Neural progenitor cell (in vitro differentiated cells): ENCODE measurements at regions not wholly inside any gene's neighbourhood (a gene's known extent, or its start where the extent isn't known, plus 50 kb on each side); places are given as distances from the start of the nearest gene placed in this dataset.
A peak's percentile ranks its signal among the peaks of the same experiment; 100 is the strongest.

Experiments used
- DNase-seq: peaks from one replicate; pipeline ENCODE4 v3.0.0-alpha.2; 2016; ENCODE audit warnings: low spot score
- H2AFZ ChIP-seq: fragments of 200-600 bp; sonication (generic); replicated peaks from 2 replicates; pipeline ENCODE4 v1.6.1; 2016; ENCODE audit warnings: antibody characterized with exemption
- H3F3A ChIP-seq: fragments of 200-600 bp; sonication (generic); 2 replicates; pipeline ENCODE4 v1.6.1; 2016; ENCODE audit warnings: antibody characterized with exemption, low read depth
- H3K27ac ChIP-seq: fragments of 200-600 bp; sonication (generic); 2 replicates; pipeline ENCODE4 v1.5.1; 2016; ENCODE audit warnings: mild to moderate bottlenecking
- H3K27me3 ChIP-seq: fragments of 200-600 bp; sonication (generic); 2 replicates; pipeline ENCODE4 v1.6.1; 2016; ENCODE audit warnings: mild to moderate bottlenecking, moderate library complexity
- H3K36me3 ChIP-seq: fragments of 200-600 bp; sonication (generic); 2 replicates; pipeline ENCODE4 v1.5.1; 2016
- H3K4me1 ChIP-seq: fragments of 200-600 bp; sonication (generic); 2 replicates; pipeline ENCODE4 v1.6.1; 2016; ENCODE audit warnings: mixed run types
- H3K4me2 ChIP-seq: fragments of 200-600 bp; sonication (generic); 2 replicates; pipeline ENCODE4 v1.6.1; 2016
- H3K4me3 ChIP-seq: fragments of 200-600 bp; sonication (generic); 2 replicates; pipeline ENCODE4 v1.5.1; 2016
- H3K79me2 ChIP-seq: fragments of 200-600 bp; sonication (generic); 2 replicates; pipeline ENCODE4 v1.6.1; 2016; ENCODE audit warnings: low read depth
- H3K9ac ChIP-seq: fragments of 200-600 bp; sonication (generic); 2 replicates; pipeline ENCODE4 v1.6.1; 2016
- H3K9me3 ChIP-seq: fragments of 200-600 bp; sonication (generic); 2 replicates; pipeline ENCODE4 v1.5.1; 2016; ENCODE audit warnings: low read depth
- H4K20me1 ChIP-seq: fragments of 200-600 bp; sonication (generic); 2 replicates; pipeline ENCODE4 v1.6.1; 2016; ENCODE audit warnings: low read depth
- H3K27ac Mint-ChIP-seq: 3 replicates; pipeline ENCODE4 v1.8.0; 2021; ENCODE audit warnings: mixed read lengths
- H3K27me3 Mint-ChIP-seq: 2 replicates; pipeline ENCODE4 v1.8.0; 2022; ENCODE audit warnings: low read depth, mild to moderate bottlenecking, inconsistent platforms, moderate library complexity, mixed read lengths; ENCODE audit not compliant: insufficient read depth
- H3K36me3 Mint-ChIP-seq: 3 replicates; pipeline ENCODE4 v1.8.0; 2021; ENCODE audit warnings: mixed read lengths
- H3K4me1 Mint-ChIP-seq: 3 replicates; pipeline ENCODE4 v1.8.0; 2021; ENCODE audit warnings: mixed read lengths
- H3K4me3 Mint-ChIP-seq: 3 replicates; pipeline ENCODE4 v1.8.0; 2021; ENCODE audit warnings: mild to moderate bottlenecking, moderate library complexity, mixed read lengths
- H3K9me3 Mint-ChIP-seq: 3 replicates; pipeline ENCODE4 v1.8.0; 2020; ENCODE audit warnings: mixed read lengths
- CTCF ChIP-seq: fragments of 200-600 bp; sonication (generic); IDR thresholded peaks from 2 replicates; pipeline ENCODE4 v1.5.1; 2017; ENCODE audit warnings: antibody characterized with exemption, mild to moderate bottlenecking
- EZH2 ChIP-seq: fragments of 200-600 bp; sonication (generic); IDR thresholded peaks from 2 replicates; pipeline ENCODE4 v1.6.1; 2017; ENCODE audit warnings: antibody characterized with exemption, mild to moderate bottlenecking, moderate library complexity
- EZH2phosphoT487 ChIP-seq: fragments of 200-600 bp; sonication (generic); IDR thresholded peaks from 2 replicates; pipeline ENCODE4 v1.6.1; 2017; ENCODE audit warnings: antibody characterized with exemption

GRCh38 chr4:8737075-8737474 lies 134.6 kb downstream of the HMX1 start:
- Mint-ChIP-seq H3K9me3 (peaks cover 10% of the 10 kb centered on the region), H3K36me3 (no peaks in the 10 kb centered on the region), H3K4me3 (no peak overlapping the region), H3K27ac (no peak overlapping the region), H3K27me3 (peaks cover 5% of the 10 kb centered on the region), H3K4me1 (peaks cover 7% of the 10 kb centered on the region)
- TF ChIP-seq EZH2 (no peak), EZH2phosphoT487 (no peak), CTCF (no peak)
- H3K36me3 ChIP-seq = no peaks in the 10 kb centered on the region
- no peak overlapping the region for H3K4me3 ChIP-seq
- no peaks in the 10 kb centered on the region for H3K27me3 ChIP-seq
- no peak overlapping the region for H2AFZ ChIP-seq
- no peak overlapping the region for H3K4me2 ChIP-seq
- no peaks in the 10 kb centered on the region for H3K79me2 ChIP-seq
- peaks cover 8% of the 10 kb centered on the region for H3F3A ChIP-seq
- DNase-seq = no peak
- H3K4me1 ChIP-seq = peaks cover 24% of the 10 kb centered on the region
- no peaks in the 10 kb centered on the region for H4K20me1 ChIP-seq
- no peak overlapping the region for H3K27ac ChIP-seq
- H3K9ac ChIP-seq = no peak overlapping the region
- no peaks in the 10 kb centered on the region for H3K9me3 ChIP-seq

- Histone ChIP-seq H3K4me3 (no peak overlapping the region), H2AFZ (no peak overlapping the region), H3K36me3 (no peaks in the 10 kb centered on the region), H3K4me1 (peaks cover 22% of the 10 kb centered on the region), H3K9ac (no peak overlapping the region), H3K79me2 (no peaks in the 10 kb centered on the region), H3K27me3 (no peaks in the 10 kb centered on the region), H3K9me3 (no peaks in the 10 kb centered on the region), H3F3A (peaks cover 8% of the 10 kb centered on the region), H3K4me2 (no peak overlapping the region), H3K27ac (no peak overlapping the region), H4K20me1 (no peaks in the 10 kb centered on the region)
- no peak for TF ChIP-seq CTCF
- TF ChIP-seq EZH2phosphoT487 = no peak
- no peak for TF ChIP-seq EZH2
- Mint-ChIP-seq H3K4me1 (peaks cover 6% of the 10 kb centered on the region), H3K36me3 (no peaks in the 10 kb centered on the region), H3K9me3 (peaks cover 14% of the 10 kb centered on the region), H3K27me3 (peaks cover 5% of the 10 kb centered on the region), H3K4me3 (peak overlapping the region; percentile 54), H3K27ac (no peak overlapping the region)
- DNase-seq = no peak
Observed at GRCh38 chr4:8736090-8736825, 135.4 kb downstream of the HMX1 start.

GRCh38 chr4:8735236-8736089 lies 136.2 kb downstream of the HMX1 start:
- no peak for TF ChIP-seq CTCF
- TF ChIP-seq EZH2 = no peak
- no peak for TF ChIP-seq EZH2phosphoT487
- no peak for DNase-seq
- no peak overlapping the region for H3K4me3 Mint-ChIP-seq

More at GRCh38 chr4:8735236-8736089, 136.2 kb downstream of the HMX1 start:
- Histone ChIP-seq H4K20me1 (no peaks in the 10 kb centered on the region), H3K4me1 (peaks cover 14% of the 10 kb centered on the region), H3F3A (peaks cover 8% of the 10 kb centered on the region), H3K9me3 (no peaks in the 10 kb centered on the region), H3K4me2 (no peak overlapping the region), H3K79me2 (no peaks in the 10 kb centered on the region), H3K36me3 (no peaks in the 10 kb centered on the region), H3K4me3 (no peak overlapping the region), H2AFZ (no peak overlapping the region), H3K27ac (no peak overlapping the region), H3K9ac (no peak overlapping the region), H3K27me3 (no peaks in the 10 kb centered on the region)
- Mint-ChIP-seq H3K4me1 (no peaks in the 10 kb centered on the region), H3K27me3 (peaks cover 3% of the 10 kb centered on the region), H3K27ac (no peak overlapping the region), H3K9me3 (peaks cover 14% of the 10 kb centered on the region), H3K36me3 (no peaks in the 10 kb centered on the region)
